ENCODE measurements at regions not wholly inside any gene's neighbourhood (a gene's known extent, or its start where the extent isn't known, plus 50 kb on each side); places are given as distances from the start of the nearest gene placed in this dataset.

DNA sequence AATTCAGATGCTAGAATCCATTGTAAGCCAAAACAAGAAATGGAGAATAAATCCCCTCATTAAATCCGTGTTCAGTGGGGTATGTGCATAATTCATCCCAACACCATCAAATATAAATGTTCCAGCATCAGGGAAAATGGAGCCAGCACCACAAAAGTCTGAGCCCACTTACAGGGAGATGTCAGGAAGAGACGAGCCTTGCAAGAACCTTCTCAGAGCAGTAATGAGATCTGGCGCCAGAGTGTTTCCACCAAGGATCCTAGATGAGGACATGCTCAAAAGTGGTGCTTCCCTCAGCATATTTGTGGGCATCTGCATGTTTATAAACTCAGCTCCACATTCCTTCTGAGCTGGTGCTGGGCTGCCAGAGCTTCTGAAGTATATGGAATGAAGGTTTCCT is 541.9 kb upstream of the C16orf82 start:
- no peak overlapping the region for H3K4me3 ChIP-seq (ENCODE audit: insufficient read length, low read depth)
- TF ChIP-seq ZNF274 (IDR thresholded peaks at IDR 0.05; ENCODE audit: low read depth, low read length) (no peak), SUZ12 (IDR thresholded peaks at IDR 0.05; ENCODE audit: extremely low read depth, insufficient read depth, insufficient read length) (no peak)
- H3K27me3 ChIP-seq (ENCODE audit: insufficient read depth, insufficient read length), result no peaks in the 10 kb centered on the region
- H3K9me3 ChIP-seq (ENCODE audit: insufficient read depth, low read length), result no peaks in the 10 kb centered on the region
- no peaks in the 10 kb centered on the region for H3K4me1 ChIP-seq (ENCODE audit: insufficient read depth, insufficient read length)
- no peaks in the 10 kb centered on the region for H3K36me3 ChIP-seq (ENCODE audit: insufficient read depth, insufficient read length, low read length)
- no peak for DNase-seq (ENCODE audit: low read depth, low spot score)
- no peak overlapping the region for H3K9ac ChIP-seq (ENCODE audit: insufficient read length, low read depth)

DNA sequence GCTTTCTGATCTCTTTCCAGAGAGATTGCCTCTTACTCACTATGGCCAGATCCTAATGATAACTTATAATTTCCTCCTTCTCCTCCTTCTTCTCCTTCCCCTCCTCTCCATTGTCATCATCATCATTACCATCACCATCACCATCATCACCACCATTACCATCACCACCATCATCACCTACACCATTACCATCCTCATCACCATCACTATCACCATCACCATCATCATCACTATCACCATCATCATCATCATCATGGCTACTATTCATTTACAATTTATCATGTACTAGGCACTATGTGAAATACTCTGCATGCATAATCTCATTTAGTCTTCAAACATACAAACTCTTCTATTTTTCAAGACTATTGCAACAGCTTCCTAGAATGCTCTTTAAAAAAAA is 540.9 kb upstream of the C16orf82 start:
- Histone ChIP-seq H3K4me1 (ENCODE audit: insufficient read depth, insufficient read length) (no peaks in the 10 kb centered on the region), H3K27me3 (ENCODE audit: insufficient read depth, insufficient read length) (no peaks in the 10 kb centered on the region), H3K9ac (ENCODE audit: insufficient read length, low read depth) (no peak overlapping the region), H3K9me3 (ENCODE audit: insufficient read depth, low read length) (no peaks in the 10 kb centered on the region), H3K4me3 (ENCODE audit: insufficient read length, low read depth) (no peak overlapping the region), H3K36me3 (ENCODE audit: insufficient read depth, insufficient read length, low read length) (no peaks in the 10 kb centered on the region)
- TF ChIP-seq ZNF274 (IDR thresholded peaks at IDR 0.05; ENCODE audit: low read depth, low read length), result no peak
- no peak for TF ChIP-seq SUZ12 (IDR thresholded peaks at IDR 0.05; ENCODE audit: extremely low read depth, insufficient read depth, insufficient read length)
- TF ChIP-seq YY1 (IDR thresholded peaks at IDR 0.05; ENCODE audit: insufficient read depth, insufficient read length), result no peak
- no peak for DNase-seq (ENCODE audit: low read depth, low spot score)

GRCh38 chr16:26526633-26527032 is 540.1 kb upstream of the C16orf82 start:
- Histone ChIP-seq H3K36me3 (ENCODE audit: insufficient read depth, insufficient read length, low read length) (no peaks in the 10 kb centered on the region), H3K27me3 (ENCODE audit: insufficient read depth, insufficient read length) (no peaks in the 10 kb centered on the region), H3K4me1 (ENCODE audit: insufficient read depth, insufficient read length) (no peaks in the 10 kb centered on the region), H3K9ac (ENCODE audit: insufficient read length, low read depth) (no peak overlapping the region), H3K9me3 (ENCODE audit: insufficient read depth, low read length) (no peaks in the 10 kb centered on the region), H3K4me3 (ENCODE audit: insufficient read length, low read depth) (no peak overlapping the region)
- TF ChIP-seq YY1 (IDR thresholded peaks at IDR 0.05; ENCODE audit: insufficient read depth, insufficient read length) (no peak), ZNF274 (IDR thresholded peaks at IDR 0.05; ENCODE audit: low read depth, low read length) (no peak)
- DNase-seq (ENCODE audit: low read depth, low spot score), result no peak

- Histone ChIP-seq H3K9ac (ENCODE audit: insufficient read length, low read depth) (no peak overlapping the region), H3K36me3 (ENCODE audit: insufficient read depth, insufficient read length, low read length) (no peaks in the 10 kb centered on the region), H3K27me3 (ENCODE audit: insufficient read depth, insufficient read length) (no peaks in the 10 kb centered on the region), H3K4me3 (ENCODE audit: insufficient read length, low read depth) (no peak overlapping the region), H3K9me3 (ENCODE audit: insufficient read depth, low read length) (no peaks in the 10 kb centered on the region), H3K4me1 (ENCODE audit: insufficient read depth, insufficient read length) (no peaks in the 10 kb centered on the region)
- no peak for DNase-seq (ENCODE audit: low read depth, low spot score)
- no peak for TF ChIP-seq ZNF274 (IDR thresholded peaks at IDR 0.05; ENCODE audit: low read depth, low read length)
- no peak for TF ChIP-seq YY1 (IDR thresholded peaks at IDR 0.05; ENCODE audit: insufficient read depth, insufficient read length)
- TF ChIP-seq SUZ12 (IDR thresholded peaks at IDR 0.05; ENCODE audit: extremely low read depth, insufficient read depth, insufficient read length), result no peak
These were observed 536.0 kb upstream of the C16orf82 start for GRCh38 chr16:26530584-26531289.

- Histone ChIP-seq H3K27me3 (ENCODE audit: insufficient read depth, insufficient read length) (no peaks in the 10 kb centered on the region), H3K4me3 (ENCODE audit: insufficient read length, low read depth) (no peak overlapping the region), H3K36me3 (ENCODE audit: insufficient read depth, insufficient read length, low read length) (no peaks in the 10 kb centered on the region), H3K9ac (ENCODE audit: insufficient read length, low read depth) (no peak overlapping the region), H3K9me3 (ENCODE audit: insufficient read depth, low read length) (no peaks in the 10 kb centered on the region), H3K4me1 (ENCODE audit: insufficient read depth, insufficient read length) (no peaks in the 10 kb centered on the region)
- TF ChIP-seq ZNF274 (IDR thresholded peaks at IDR 0.05; ENCODE audit: low read depth, low read length) (no peak), SUZ12 (IDR thresholded peaks at IDR 0.05; ENCODE audit: extremely low read depth, insufficient read depth, insufficient read length) (no peak), YY1 (IDR thresholded peaks at IDR 0.05; ENCODE audit: insufficient read depth, insufficient read length) (no peak)
- DNase-seq (ENCODE audit: low read depth, low spot score), result no peak
These were observed 535.4 kb upstream of the C16orf82 start for GRCh38 chr16:26531290-26531730.

- Histone ChIP-seq H3K4me1 (ENCODE audit: insufficient read depth, insufficient read length) (no peaks in the 10 kb centered on the region), H3K36me3 (ENCODE audit: insufficient read depth, insufficient read length, low read length) (no peaks in the 10 kb centered on the region)
These were observed 534.3 kb upstream of the C16orf82 start for GRCh38 chr16:26532456-26532855.

GRCh38 chr16:26542198-26542597 is 524.5 kb upstream of the C16orf82 start:
- Histone ChIP-seq H3K9ac (ENCODE audit: insufficient read length, low read depth) (no peak overlapping the region), H3K9me3 (ENCODE audit: insufficient read depth, low read length) (peaks cover 7% of the 10 kb centered on the region; the same call in 1 of the 2 replicates), H3K27me3 (ENCODE audit: insufficient read depth, insufficient read length) (no peaks in the 10 kb centered on the region), H3K4me1 (ENCODE audit: insufficient read depth, insufficient read length) (no peaks in the 10 kb centered on the region), H3K4me3 (ENCODE audit: insufficient read length, low read depth) (no peak overlapping the region), H3K36me3 (ENCODE audit: insufficient read depth, insufficient read length, low read length) (no peaks in the 10 kb centered on the region)
- no peak for DNase-seq (ENCODE audit: low read depth, low spot score)
- TF ChIP-seq YY1 (IDR thresholded peaks at IDR 0.05; ENCODE audit: insufficient read depth, insufficient read length) (no peak), ZNF274 (IDR thresholded peaks at IDR 0.05; ENCODE audit: low read depth, low read length) (no peak), SUZ12 (IDR thresholded peaks at IDR 0.05; ENCODE audit: extremely low read depth, insufficient read depth, insufficient read length) (no peak)

More at GRCh38 chr16:26532456-26532855, 534.3 kb upstream of the C16orf82 start:
- TF ChIP-seq SUZ12 (IDR thresholded peaks at IDR 0.05; ENCODE audit: extremely low read depth, insufficient read depth, insufficient read length), result no peak
- no peak overlapping the region for H3K9ac ChIP-seq (ENCODE audit: insufficient read length, low read depth)
- no peaks in the 10 kb centered on the region for H3K9me3 ChIP-seq (ENCODE audit: insufficient read depth, low read length)
- H3K4me3 ChIP-seq (ENCODE audit: insufficient read length, low read depth), result no peak overlapping the region
- no peak for DNase-seq (ENCODE audit: low read depth, low spot score)
- H3K27me3 ChIP-seq (ENCODE audit: insufficient read depth, insufficient read length), result no peaks in the 10 kb centered on the region

Data from NT2/D1 (cell line).